ENCODE measurements at regions not wholly inside any gene's neighbourhood (a gene's known extent, or its start where the extent isn't known, plus 50 kb on each side); places are given as distances from the start of the nearest gene placed in this dataset.

DNA sequence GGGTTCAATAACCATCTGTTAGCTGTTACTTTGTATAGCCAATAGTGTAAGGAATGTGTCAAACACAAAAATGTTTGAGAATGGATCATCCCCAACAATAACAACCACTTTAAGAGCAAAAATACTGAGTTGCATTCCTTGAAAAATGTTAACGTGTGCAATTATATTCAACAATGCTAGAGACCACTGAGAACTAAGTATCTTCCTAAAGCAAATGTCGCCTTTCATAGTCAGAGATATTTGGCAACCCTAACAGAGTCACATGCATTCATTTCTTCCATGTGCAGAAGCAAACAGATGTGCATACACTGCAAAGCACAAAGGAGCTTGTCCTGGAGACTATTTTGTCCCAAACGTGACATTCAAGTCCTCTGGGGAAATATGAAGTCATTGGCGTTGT, 448.6 kb downstream of the GJA1 start (continued):
- TF ChIP-seq ZNF274 (IDR thresholded peaks at IDR 0.05; ENCODE audit: low read length) (no peak), ZNF274 (tag by site-specific recombination; IDR thresholded peaks at IDR 0.05; ENCODE audit: borderline replicate concordance) (no peak), ZNF112 (tag by site-specific recombination; IDR thresholded peaks at IDR 0.05) (no peak)
- TF ChIP-seq, protein P1, sequence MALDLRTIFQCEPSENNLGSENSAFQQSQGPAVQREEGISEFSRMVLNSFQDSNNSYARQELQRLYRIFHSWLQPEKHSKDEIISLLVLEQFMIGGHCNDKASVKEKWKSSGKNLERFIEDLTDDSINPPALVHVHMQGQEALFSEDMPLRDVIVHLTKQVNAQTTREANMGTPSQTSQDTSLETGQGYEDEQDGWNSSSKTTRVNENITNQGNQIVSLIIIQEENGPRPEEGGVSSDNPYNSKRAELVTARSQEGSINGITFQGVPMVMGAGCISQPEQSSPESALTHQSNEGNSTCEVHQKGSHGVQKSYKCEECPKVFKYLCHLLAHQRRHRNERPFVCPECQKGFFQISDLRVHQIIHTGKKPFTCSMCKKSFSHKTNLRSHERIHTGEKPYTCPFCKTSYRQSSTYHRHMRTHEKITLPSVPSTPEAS (tag by site-specific recombination; IDR thresholded peaks at IDR 0.05): no peak

DNA sequence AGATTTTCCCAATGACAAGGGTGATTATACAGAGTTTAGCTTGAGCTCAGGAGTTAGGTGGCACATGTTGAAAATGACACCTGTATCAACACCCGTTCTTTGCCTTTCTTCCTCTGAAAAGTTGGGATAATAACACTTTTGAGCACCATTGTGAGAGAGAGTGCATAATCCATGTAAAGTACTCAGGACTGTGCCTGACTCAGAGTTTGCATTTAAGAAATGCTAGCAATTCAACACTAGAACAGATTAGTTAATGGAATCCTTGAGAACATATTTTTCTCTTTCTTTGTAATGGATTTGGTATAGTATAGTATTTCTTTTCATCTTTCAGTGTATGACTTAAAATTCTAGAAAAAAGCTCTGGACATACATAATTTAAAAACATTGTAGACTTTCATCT, 449.2 kb downstream of the GJA1 start:
- Histone ChIP-seq H3K27ac (ENCODE audit: extremely low read depth, low read depth, low read length) (no peak overlapping the region), H3K4me3 (ENCODE audit: low read depth, low read length) (no peak overlapping the region), H3K4me1 (ENCODE audit: control insufficient read depth, insufficient read depth, low read length) (peaks cover 5% of the 10 kb centered on the region), H3K36me3 (ENCODE audit: control insufficient read depth in 2 of 2, insufficient read depth in 1 of 2, low read length in 2 of 2) (no peaks in the 10 kb centered on the region), H3K9me3 (ENCODE audit: control insufficient read depth, insufficient read depth, low read depth, low read length) (no peaks in the 10 kb centered on the region)
- ChIA-PET POLR2A (no interaction called here), CTCF (interaction anchor here (0.7 to 1.3 kb wide), 3 partner anchors 33 to 94 kb away, joined by 4 to 7 read pairs (median 4); no protein-coding TSS in a partner anchor)
- TF ChIP-seq ZNF2 (tag by site-specific recombination; IDR thresholded peaks at IDR 0.05) (no peak), ZNF660 (tag by site-specific recombination; IDR thresholded peaks at IDR 0.05) (no peak), ZFP37 (tag by site-specific recombination; IDR thresholded peaks at IDR 0.05) (no peak), ZNF544 (tag by site-specific recombination; IDR thresholded peaks at IDR 0.05) (no peak), ZNF658 (tag by site-specific recombination; IDR thresholded peaks at IDR 0.05) (no peak), ZNF155 (tag by site-specific recombination; IDR thresholded peaks at IDR 0.05) (no peak), SALL2 (tag by site-specific recombination; IDR thresholded peaks at IDR 0.05; ENCODE audit: borderline replicate concordance) (no peak), ZBTB1 (tag by site-specific recombination; IDR thresholded peaks at IDR 0.05) (no peak), ZNF341 (tag by site-specific recombination; IDR thresholded peaks at IDR 0.05; ENCODE audit: low read depth) (no peak), GLI4 (tag by site-specific recombination; IDR thresholded peaks at IDR 0.05) (no peak), ZNF596 (tag by site-specific recombination; IDR thresholded peaks at IDR 0.05) (no peak), ZBTB6 (tag by site-specific recombination; IDR thresholded peaks at IDR 0.05) (no peak), ZNF768 (tag by site-specific recombination; IDR thresholded peaks at IDR 0.05) (no peak), ZNF24 (tag by site-specific recombination; IDR thresholded peaks at IDR 0.05) (no peak)
- TF ChIP-seq, protein P2, sequence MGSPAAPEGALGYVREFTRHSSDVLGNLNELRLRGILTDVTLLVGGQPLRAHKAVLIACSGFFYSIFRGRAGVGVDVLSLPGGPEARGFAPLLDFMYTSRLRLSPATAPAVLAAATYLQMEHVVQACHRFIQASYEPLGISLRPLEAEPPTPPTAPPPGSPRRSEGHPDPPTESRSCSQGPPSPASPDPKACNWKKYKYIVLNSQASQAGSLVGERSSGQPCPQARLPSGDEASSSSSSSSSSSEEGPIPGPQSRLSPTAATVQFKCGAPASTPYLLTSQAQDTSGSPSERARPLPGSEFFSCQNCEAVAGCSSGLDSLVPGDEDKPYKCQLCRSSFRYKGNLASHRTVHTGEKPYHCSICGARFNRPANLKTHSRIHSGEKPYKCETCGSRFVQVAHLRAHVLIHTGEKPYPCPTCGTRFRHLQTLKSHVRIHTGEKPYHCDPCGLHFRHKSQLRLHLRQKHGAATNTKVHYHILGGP (tag by site-specific recombination; IDR thresholded peaks at IDR 0.05): no peak
- TF ChIP-seq, protein P3, sequence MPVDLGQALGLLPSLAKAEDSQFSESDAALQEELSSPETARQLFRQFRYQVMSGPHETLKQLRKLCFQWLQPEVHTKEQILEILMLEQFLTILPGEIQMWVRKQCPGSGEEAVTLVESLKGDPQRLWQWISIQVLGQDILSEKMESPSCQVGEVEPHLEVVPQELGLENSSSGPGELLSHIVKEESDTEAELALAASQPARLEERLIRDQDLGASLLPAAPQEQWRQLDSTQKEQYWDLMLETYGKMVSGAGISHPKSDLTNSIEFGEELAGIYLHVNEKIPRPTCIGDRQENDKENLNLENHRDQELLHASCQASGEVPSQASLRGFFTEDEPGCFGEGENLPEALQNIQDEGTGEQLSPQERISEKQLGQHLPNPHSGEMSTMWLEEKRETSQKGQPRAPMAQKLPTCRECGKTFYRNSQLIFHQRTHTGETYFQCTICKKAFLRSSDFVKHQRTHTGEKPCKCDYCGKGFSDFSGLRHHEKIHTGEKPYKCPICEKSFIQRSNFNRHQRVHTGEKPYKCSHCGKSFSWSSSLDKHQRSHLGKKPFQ (tag by site-specific recombination; IDR thresholded peaks at IDR 0.05): no peak
